Stimulated activated naive CD4-positive, alpha-beta T cell (primary cell): ENCODE measurements at regions not wholly inside any gene's neighbourhood (a gene's known extent, or its start where the extent isn't known, plus 50 kb on each side); places are given as distances from the start of the nearest gene placed in this dataset.

Experiments
- DNase-seq, 6 experiments: peaks; one replicate each; lab custom pipeline; 2025; lab: John Stamatoyannopoulos, UW

GRCh38 chr5:135662683-135663082 is 83.9 kb upstream of the CXCL14 start:
- DNase-seq: no peak

GRCh38 chr5:135662061-135662481 is 83.3 kb upstream of the CXCL14 start:
- no peak for DNase-seq

- no peak for DNase-seq
Measured at GRCh38 chr5:135660826-135661575, 82.2 kb upstream of the CXCL14 start.

GRCh38 chr5:135657536-135658305 is 78.9 kb upstream of the CXCL14 start:
- DNase-seq: no peak

- no peak for DNase-seq
Measured at GRCh38 chr5:135655468-135655815, 76.7 kb upstream of the CXCL14 start.

GRCh38 chr5:135654761-135655467 is 76.1 kb upstream of the CXCL14 start:
- no peak for DNase-seq

- DNase-seq: no peak
Measured at GRCh38 chr5:135651156-135651555, 72.4 kb upstream of the CXCL14 start.

GRCh38 chr5:135650081-135650480 is 71.3 kb upstream of the CXCL14 start:
- DNase-seq: no peak

GRCh38 chr5:135649435-135649834 is 70.6 kb upstream of the CXCL14 start:
- no peak for DNase-seq

GRCh38 chr5:135648116-135648515 is 69.3 kb upstream of the CXCL14 start:
- no peak for DNase-seq

GRCh38 chr5:135645336-135646180 is 66.8 kb upstream of the CXCL14 start:
- DNase-seq: no peak

GRCh38 chr5:135644816-135645215 is 66.0 kb upstream of the CXCL14 start:
- no peak for DNase-seq

- DNase-seq: no peak
Measured at GRCh38 chr5:135643881-135644766, 65.3 kb upstream of the CXCL14 start.

GRCh38 chr5:135642934-135643333 is 64.1 kb upstream of the CXCL14 start:
- no peak for DNase-seq

GRCh38 chr5:135642488-135642870 is 63.7 kb upstream of the CXCL14 start:
- no peak for DNase-seq

- DNase-seq: no peak
Measured at GRCh38 chr5:135641734-135642487, 63.1 kb upstream of the CXCL14 start.

- DNase-seq: no peak
Measured at GRCh38 chr5:135641319-135641718, 62.5 kb upstream of the CXCL14 start.

- no peak for DNase-seq
Measured at GRCh38 chr5:135635451-135635850, 56.7 kb upstream of the CXCL14 start.

GRCh38 chr5:135632798-135633197 is 54.0 kb upstream of the CXCL14 start:
- no peak for DNase-seq

- no peak for DNase-seq
Measured at GRCh38 chr5:135631391-135631790, 52.6 kb upstream of the CXCL14 start.
